ENCODE measurements at regions not wholly inside any gene's neighbourhood (a gene's known extent, or its start where the extent isn't known, plus 50 kb on each side); places are given as distances from the start of the nearest gene placed in this dataset.

DNA sequence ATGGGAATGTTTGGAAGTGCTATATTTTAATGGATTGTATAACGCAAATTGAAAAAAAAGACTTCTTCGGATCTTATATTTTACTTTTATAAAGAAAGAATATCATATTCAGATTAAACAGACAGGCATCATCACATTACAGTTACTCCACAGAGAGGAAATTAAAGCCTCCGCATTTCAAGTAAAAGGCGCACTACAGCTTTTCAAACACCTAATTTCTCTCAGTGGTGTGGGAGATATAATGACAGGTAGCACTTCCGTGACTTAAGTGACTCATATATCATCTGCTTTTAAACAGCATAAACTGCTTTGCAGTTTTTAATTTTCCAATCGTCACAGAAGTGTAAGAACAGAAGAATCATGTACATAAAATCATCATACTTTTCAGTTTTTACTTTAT is 751.4 kb downstream of the FSCB start:
- FAIRE-seq = no peak
- no peaks in the 10 kb centered on the region for H4K20me1 ChIP-seq (replicated peaks; ENCODE audit: control insufficient read depth, extremely low read depth, insufficient read depth, low read length)
- H3K4me2 ChIP-seq (ENCODE audit: insufficient read depth, low read length) = no peak overlapping the region
- CTCF ChIA-PET = no interaction called here
- POLR2A ChIA-PET = no interaction called here
- H3K79me2 ChIP-seq (ENCODE audit: control insufficient read depth, insufficient read depth, low read length) = no peaks in the 10 kb centered on the region
- TF ChIP-seq FOS (IDR thresholded peaks at IDR 0.05; ENCODE audit: borderline replicate concordance, insufficient read depth, low read length) (no peak), JUN (IDR thresholded peaks at IDR 0.05; ENCODE audit: borderline replicate concordance, insufficient read depth, insufficient read length, low read depth) (no peak), MYC (IDR thresholded peaks at IDR 0.05; ENCODE audit: low read depth, low read length) (no peak), POLR2A (IDR thresholded peaks at IDR 0.05; ENCODE audit: low read depth, low read length) (no peak), EZH2 (IDR thresholded peaks at IDR 0.05; ENCODE audit: borderline replicate concordance, low read depth, low read length, severe bottlenecking) (no peak), GATA2 (IDR thresholded peaks at IDR 0.05; ENCODE audit: insufficient read depth, insufficient read length, low read depth, low read length) (no peak), POLR2AphosphoS5 (IDR thresholded peaks at IDR 0.05; ENCODE audit: insufficient read depth, low read depth, low read length) (no peak)
- TF ChIP-seq, protein P1, sequence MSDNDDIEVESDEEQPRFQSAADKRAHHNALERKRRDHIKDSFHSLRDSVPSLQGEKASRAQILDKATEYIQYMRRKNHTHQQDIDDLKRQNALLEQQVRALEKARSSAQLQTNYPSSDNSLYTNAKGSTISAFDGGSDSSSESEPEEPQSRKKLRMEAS (IDR thresholded peaks at IDR 0.05; ENCODE audit: insufficient read depth, insufficient read length) = no peak
- TF ChIP-seq, protein P2, sequence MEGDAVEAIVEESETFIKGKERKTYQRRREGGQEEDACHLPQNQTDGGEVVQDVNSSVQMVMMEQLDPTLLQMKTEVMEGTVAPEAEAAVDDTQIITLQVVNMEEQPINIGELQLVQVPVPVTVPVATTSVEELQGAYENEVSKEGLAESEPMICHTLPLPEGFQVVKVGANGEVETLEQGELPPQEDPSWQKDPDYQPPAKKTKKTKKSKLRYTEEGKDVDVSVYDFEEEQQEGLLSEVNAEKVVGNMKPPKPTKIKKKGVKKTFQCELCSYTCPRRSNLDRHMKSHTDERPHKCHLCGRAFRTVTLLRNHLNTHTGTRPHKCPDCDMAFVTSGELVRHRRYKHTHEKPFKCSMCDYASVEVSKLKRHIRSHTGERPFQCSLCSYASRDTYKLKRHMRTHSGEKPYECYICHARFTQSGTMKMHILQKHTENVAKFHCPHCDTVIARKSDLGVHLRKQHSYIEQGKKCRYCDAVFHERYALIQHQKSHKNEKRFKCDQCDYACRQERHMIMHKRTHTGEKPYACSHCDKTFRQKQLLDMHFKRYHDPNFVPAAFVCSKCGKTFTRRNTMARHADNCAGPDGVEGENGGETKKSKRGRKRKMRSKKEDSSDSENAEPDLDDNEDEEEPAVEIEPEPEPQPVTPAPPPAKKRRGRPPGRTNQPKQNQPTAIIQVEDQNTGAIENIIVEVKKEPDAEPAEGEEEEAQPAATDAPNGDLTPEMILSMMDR (IDR thresholded peaks at IDR 0.05; ENCODE audit: extremely low read depth in 1 of 2, insufficient read depth in 1 of 2, low read depth in 1 of 2, low read length in 2 of 2) = no peak
- H3K9me1 ChIP-seq (replicated peaks; ENCODE audit: control insufficient read depth, extremely low read depth, insufficient read depth, low read length) = no peaks in the 10 kb centered on the region
- H3K4me1 ChIP-seq (ENCODE audit: control insufficient read depth, extremely low read depth, insufficient read depth, low read length) = no peaks in the 10 kb centered on the region
- H3K9ac ChIP-seq (replicated peaks; ENCODE audit: extremely low read depth, insufficient read depth, low read length) = no peak overlapping the region
- no peak for DNase-seq (ENCODE audit: low read depth, low spot score)
- intact Hi-C loops (cut with micrococcal nuclease) = no loop called here
- no TSS peak for BruUV-seq (replicated peaks)
- no peaks in the 10 kb centered on the region for H3K9me3 ChIP-seq (replicated peaks; ENCODE audit: control insufficient read depth, insufficient read depth, low read length)
- dilution Hi-C loops (cut with MboI; ENCODE audit: extremely low pct_ligation_motif_present, low sequenced_read_pairs) = no loop called here
- no peaks in the 10 kb centered on the region for H3K36me3 ChIP-seq (ENCODE audit: control insufficient read depth in 2 of 2, extremely low read depth in 1 of 2, insufficient read depth in 2 of 2, low read length in 2 of 2)
- no peak overlapping the region for H3K27ac ChIP-seq (ENCODE audit: insufficient read depth, low read depth, low read length)
- H2AFZ ChIP-seq (ENCODE audit: low read depth, low read length) = no peak overlapping the region
- H3K27me3 ChIP-seq (ENCODE audit: control insufficient read depth in 2 of 2, insufficient read depth in 2 of 2, low read length in 2 of 2) = no peaks in the 10 kb centered on the region
- H3K4me3 ChIP-seq (replicated peaks in 1 of 3; ENCODE audit: insufficient read depth in 1 of 3, low read depth in 1 of 3, low read length in 3 of 3) = no peak overlapping the region

Data from endothelial cell of umbilical vein (primary cell).